ENCODE measurements at regions not wholly inside any gene's neighbourhood (a gene's known extent, or its start where the extent isn't known, plus 50 kb on each side); places are given as distances from the start of the nearest gene placed in this dataset.

- no peaks in the 10 kb centered on the region for H3K27me3 ChIP-seq
- H2AFZ ChIP-seq, result no peak overlapping the region
- no peak for TF ChIP-seq EZH2phosphoT487 (IDR thresholded peaks at IDR 0.05; ENCODE audit: low read depth, severe bottlenecking, unreplicated experiment)
- no peak for TF ChIP-seq EZH2 (IDR thresholded peaks at IDR 0.05; ENCODE audit: borderline replicate concordance)
- TF ChIP-seq CTCF (IDR thresholded peaks at IDR 0.05; ENCODE audit: poor library complexity), result no peak
- H3K4me1 ChIP-seq (ENCODE audit: insufficient read depth), result peaks cover 11% of the 10 kb centered on the region
- no peaks in the 10 kb centered on the region for H4K20me1 ChIP-seq (ENCODE audit: insufficient read depth, poor library complexity, severe bottlenecking)
- no peak overlapping the region for H3K4me3 ChIP-seq
- H3K36me3 ChIP-seq (replicated peaks; ENCODE audit: insufficient read depth, low read depth), result no peaks in the 10 kb centered on the region
- H3K9me3 ChIP-seq (ENCODE audit: low read depth), result no peaks in the 10 kb centered on the region
- no peaks in the 10 kb centered on the region for H3K79me2 ChIP-seq
- no peak overlapping the region for H3K27ac ChIP-seq
- no peaks in the 10 kb centered on the region for H3K9me2 ChIP-seq (replicated peaks; ENCODE audit: insufficient read depth)
- no peak for DNase-seq (ENCODE audit: low spot score)
- WGBS (ENCODE audit: low lambda C conversion rate, missing lambda C conversion rate), result 92% methylated on average over 7 of the region's 7 CpGs
- no peak overlapping the region for H3K4me2 ChIP-seq
Measured at GRCh38 chr21:34192646-34193285, 119.4 kb downstream of the MRPS6 start.

GRCh38 chr21:34195335-34195734 lies 122.0 kb downstream of the MRPS6 start:
- no peak for DNase-seq (ENCODE audit: low spot score)
- TF ChIP-seq EZH2phosphoT487 (IDR thresholded peaks at IDR 0.05; ENCODE audit: low read depth, severe bottlenecking, unreplicated experiment) (no peak), CTCF (IDR thresholded peaks at IDR 0.05; ENCODE audit: poor library complexity) (no peak), EZH2 (IDR thresholded peaks at IDR 0.05; ENCODE audit: borderline replicate concordance) (no peak)
- H3K9me2 ChIP-seq (replicated peaks; ENCODE audit: insufficient read depth), result no peaks in the 10 kb centered on the region
- 64% methylated on average over 6 of the region's 6 CpGs for WGBS (ENCODE audit: low lambda C conversion rate, missing lambda C conversion rate)
- H3K27ac ChIP-seq, result no peak overlapping the region
- no peak overlapping the region for H3K4me3 ChIP-seq
- H4K20me1 ChIP-seq (ENCODE audit: insufficient read depth, poor library complexity, severe bottlenecking), result no peaks in the 10 kb centered on the region
- no peak overlapping the region for H3K4me2 ChIP-seq
- no peaks in the 10 kb centered on the region for H3K36me3 ChIP-seq (replicated peaks; ENCODE audit: insufficient read depth, low read depth)
- no peaks in the 10 kb centered on the region for H3K79me2 ChIP-seq
- no peak overlapping the region for H2AFZ ChIP-seq
- no peaks in the 10 kb centered on the region for H3K27me3 ChIP-seq
- H3K9me3 ChIP-seq (ENCODE audit: low read depth), result no peaks in the 10 kb centered on the region
- H3K4me1 ChIP-seq (ENCODE audit: insufficient read depth), result peaks cover 11% of the 10 kb centered on the region

GRCh38 chr21:34196996-34197395 lies 123.6 kb downstream of the MRPS6 start:
- no peak for DNase-seq (ENCODE audit: low spot score)
- WGBS (ENCODE audit: low lambda C conversion rate, missing lambda C conversion rate), result 94% methylated on average over 6 of the region's 6 CpGs
- Histone ChIP-seq H3K79me2 (no peaks in the 10 kb centered on the region), H3K4me1 (ENCODE audit: insufficient read depth) (peaks cover 17% of the 10 kb centered on the region), H4K20me1 (ENCODE audit: insufficient read depth, poor library complexity, severe bottlenecking) (no peaks in the 10 kb centered on the region), H3K9me2 (replicated peaks; ENCODE audit: insufficient read depth) (no peaks in the 10 kb centered on the region), H3K4me2 (no peak overlapping the region), H3K4me3 (no peak overlapping the region), H3K27ac (no peak overlapping the region), H3K36me3 (replicated peaks; ENCODE audit: insufficient read depth, low read depth) (no peaks in the 10 kb centered on the region), H2AFZ (no peak overlapping the region), H3K27me3 (no peaks in the 10 kb centered on the region), H3K9me3 (ENCODE audit: low read depth) (no peaks in the 10 kb centered on the region)
- TF ChIP-seq EZH2 (IDR thresholded peaks at IDR 0.05; ENCODE audit: borderline replicate concordance) (no peak), EZH2phosphoT487 (IDR thresholded peaks at IDR 0.05; ENCODE audit: low read depth, severe bottlenecking, unreplicated experiment) (no peak), CTCF (IDR thresholded peaks at IDR 0.05; ENCODE audit: poor library complexity) (no peak)

Data from hepatocyte (in vitro differentiated cells).